ENCODE measurements at regions not wholly inside any gene's neighbourhood (a gene's known extent, or its start where the extent isn't known, plus 50 kb on each side); places are given as distances from the start of the nearest gene placed in this dataset.
"Not testable (repeated sequence)": the region's sequence is repeated elsewhere in the genome, so short reads cannot be mapped to it uniquely, and the experiment has no call there.

- not testable (repeated sequence) for DNase-seq
Observed at GRCh38 chr2:87415586-87416265, 332.2 kb upstream of the PLGLB2 start.

GRCh38 chr2:87416266-87416592 is 331.7 kb upstream of the PLGLB2 start:
- DNase-seq = not testable (repeated sequence)

- DNase-seq = not testable (repeated sequence)
Observed at GRCh38 chr2:87417147-87417546, 330.7 kb upstream of the PLGLB2 start.

GRCh38 chr2:87417742-87418567 is 329.9 kb upstream of the PLGLB2 start:
- DNase-seq = not testable (repeated sequence)

GRCh38 chr2:87418823-87419822 is 328.8 kb upstream of the PLGLB2 start:
- not testable (repeated sequence) for DNase-seq

GRCh38 chr2:87419980-87420379 is 327.9 kb upstream of the PLGLB2 start:
- DNase-seq = not testable (repeated sequence)

- DNase-seq = not testable (repeated sequence)
Observed at GRCh38 chr2:87420954-87421353, 326.9 kb upstream of the PLGLB2 start.

- not testable (repeated sequence) for DNase-seq
Observed at GRCh38 chr2:87423796-87424762, 323.8 kb upstream of the PLGLB2 start.

GRCh38 chr2:87424763-87425154 is 323.1 kb upstream of the PLGLB2 start:
- DNase-seq = not testable (repeated sequence)

GRCh38 chr2:87425191-87425590 is 322.7 kb upstream of the PLGLB2 start:
- not testable (repeated sequence) for DNase-seq

GRCh38 chr2:87425717-87426116 is 322.2 kb upstream of the PLGLB2 start:
- DNase-seq = not testable (repeated sequence)

- not testable (repeated sequence) for DNase-seq
Observed at GRCh38 chr2:87428452-87429130, 319.3 kb upstream of the PLGLB2 start.

GRCh38 chr2:87429206-87429930 is 318.5 kb upstream of the PLGLB2 start:
- DNase-seq = not testable (repeated sequence)

- DNase-seq = not testable (repeated sequence)
Observed at GRCh38 chr2:87429931-87430275, 318.0 kb upstream of the PLGLB2 start.

GRCh38 chr2:87431051-87431450 is 316.8 kb upstream of the PLGLB2 start:
- not testable (repeated sequence) for DNase-seq

- not testable (repeated sequence) for DNase-seq
Observed at GRCh38 chr2:87432711-87433453, 315.0 kb upstream of the PLGLB2 start.

GRCh38 chr2:87436007-87436406 is 311.9 kb upstream of the PLGLB2 start:
- DNase-seq = not testable (repeated sequence)

GRCh38 chr2:87437701-87438260 is 310.1 kb upstream of the PLGLB2 start:
- DNase-seq = not testable (repeated sequence)

GRCh38 chr2:87438780-87439454 is 309.0 kb upstream of the PLGLB2 start:
- DNase-seq = not testable (repeated sequence)

Data from activated CD4-positive, alpha-beta T cell treated with anti-CD3 and anti-CD28 coated beads, Interleukin-2, amount 50 U/mL, for 4 hours (primary cell).